ENCODE measurements at regions not wholly inside any gene's neighbourhood (a gene's known extent, or its start where the extent isn't known, plus 50 kb on each side); places are given as distances from the start of the nearest gene placed in this dataset.
A peak's percentile ranks its signal among the peaks of the same experiment; 100 is the strongest.
"Not testable (repeated sequence)": the region's sequence is repeated elsewhere in the genome, so short reads cannot be mapped to it uniquely, and the experiment has no call there.

- no peak overlapping the region for H3K4me3 ChIP-seq
- peaks cover 0 to 13% (median 0%) of the 10 kb centered on the region in 12 donors for H3K4me1 ChIP-seq
- peak overlapping the region in 2 of 12 donors; percentile 18 to 37 for H3K27ac ChIP-seq
- TF ChIP-seq POLR2A (IDR thresholded peaks at IDR 0.05) = no peak
- no peak for TF ChIP-seq CTCF (IDR thresholded peaks at IDR 0.05)
- WGBS, 4 donors = 20 to 26% (median 24%) methylated on average over 7 of the region's 7 CpGs
- H3K27me3 ChIP-seq = peaks cover 0 to 17% (median 0%) of the 10 kb centered on the region in 9 donors
- H3K9me3 ChIP-seq = peaks cover 0 to 6% (median 0%) of the 10 kb centered on the region in 12 donors
- DNase-seq (no peak), ATAC-seq (peak in 1 of 4 donors; percentile 38)
- intact Hi-C loops (cut with DNase I) = loop anchor here in 1 of 10 donors (10.0 kb wide), 1 partner anchor 67 kb away; no protein-coding TSS in a partner anchor
- H3K36me3 ChIP-seq = peaks cover 0 to 4% (median 0%) of the 10 kb centered on the region in 9 donors
Observed at GRCh38 chr5:42982107-42982622, 58.0 kb downstream of the ANXA2R start.

GRCh38 chr5:42981417-42982106 lies 58.6 kb downstream of the ANXA2R start:
- intact Hi-C loops (cut with DNase I) = loop anchor here in 1 of 10 donors (10.0 kb wide), 1 partner anchor 67 kb away; no protein-coding TSS in a partner anchor
- no CpG with 5 or more reads among the region's 8 CpGs for WGBS, 4 donors
- H3K4me1 ChIP-seq = peaks cover 0 to 13% (median 0%) of the 10 kb centered on the region in 12 donors

GRCh38 chr5:42981015-42981414 lies 59.1 kb downstream of the ANXA2R start:
- intact Hi-C loops (cut with DNase I) = loop anchor here in 1 of 10 donors (10.0 kb wide), 1 partner anchor 66 kb away; no protein-coding TSS in a partner anchor
- WGBS, 4 donors = no CpG with 5 or more reads among the region's 5 CpGs
- not testable (repeated sequence) for H3K4me3 ChIP-seq, H3K9me3 ChIP-seq, H3K27ac ChIP-seq, ATAC-seq, H3K36me3 ChIP-seq, DNase-seq
- Histone ChIP-seq H3K4me1 (peaks cover 0 to 13% (median 0%) of the 10 kb centered on the region in 12 donors), H3K27me3 (peaks cover 0 to 14% (median 0%) of the 10 kb centered on the region in 9 donors)

More at GRCh38 chr5:42981417-42982106, 58.6 kb downstream of the ANXA2R start:
- not testable (repeated sequence) for ATAC-seq, H3K27ac ChIP-seq, H3K4me3 ChIP-seq, H3K9me3 ChIP-seq, DNase-seq, H3K36me3 ChIP-seq
- peaks cover 0 to 14% (median 0%) of the 10 kb centered on the region in 9 donors for H3K27me3 ChIP-seq

- not testable (repeated sequence) for ATAC-seq, DNase-seq, H3K27ac ChIP-seq, H3K4me3 ChIP-seq, H3K9me3 ChIP-seq, H3K36me3 ChIP-seq, H3K4me1 ChIP-seq
- WGBS, 4 donors = 94 to 97% methylated on average over 27 to 32 of the region's 36 CpGs; no CpG with 5 or more reads in 2 of the 4 donors
- intact Hi-C loops (cut with DNase I) = loop anchor here in 1 of 10 donors (10.0 kb wide), 1 partner anchor 66 kb away; no protein-coding TSS in a partner anchor
- peaks cover 0 to 14% (median 0%) of the 10 kb centered on the region in 9 donors for H3K27me3 ChIP-seq
Observed at GRCh38 chr5:42980391-42980790, 59.7 kb downstream of the ANXA2R start.

GRCh38 chr5:42979242-42979641 lies 60.9 kb downstream of the ANXA2R start:
- not testable (repeated sequence) for ATAC-seq, H3K27ac ChIP-seq, H3K9me3 ChIP-seq, H3K36me3 ChIP-seq, H3K4me1 ChIP-seq, H3K4me3 ChIP-seq
- peaks cover 0 to 12% (median 0%) of the 10 kb centered on the region in 9 donors for H3K27me3 ChIP-seq
- intact Hi-C loops (cut with DNase I) = loop anchor here in 1 of 10 donors (10.0 kb wide), 1 partner anchor 64 kb away; no protein-coding TSS in a partner anchor
- WGBS, 4 donors = 95 to 99% (median 96%) methylated on average over 19 to 34 of the region's 34 CpGs
- DNase-seq = peak in 1 of 5 donors; percentile 58

GRCh38 chr5:42974536-42974935 lies 65.6 kb downstream of the ANXA2R start:
- peaks cover 0 to 8% (median 0%) of the 10 kb centered on the region in 9 donors for H3K27me3 ChIP-seq
- H3K4me3 ChIP-seq = no peak overlapping the region
- no peaks in the 10 kb centered on the region for H3K9me3 ChIP-seq
- H3K4me1 ChIP-seq = no peaks in the 10 kb centered on the region
- ATAC-seq (no peak), DNase-seq (no peak)
- TF ChIP-seq CTCF (IDR thresholded peaks at IDR 0.05) (no peak), POLR2A (IDR thresholded peaks at IDR 0.05) (no peak)
- 69 to 87% (median 82%) methylated on average over 2 of the region's 2 CpGs for WGBS, 4 donors
- intact Hi-C loops (cut with DNase I) = loop anchor here in 1 of 10 donors (10.0 kb wide), 1 partner anchor 60 kb away; no protein-coding TSS in a partner anchor
- H3K36me3 ChIP-seq = no peaks in the 10 kb centered on the region
- no peak overlapping the region for H3K27ac ChIP-seq
